Activated CD8-positive, alpha-beta T cell treated with anti-CD3 and anti-CD28 coated beads for 36 hours (primary cell): ENCODE measurements at regions not wholly inside any gene's neighbourhood (a gene's known extent, or its start where the extent isn't known, plus 50 kb on each side); places are given as distances from the start of the nearest gene placed in this dataset.

Source experiments
- ATAC-seq: fragments of 200-7000 bp; cut with Tn5 transposase; one replicate; pipeline ENCODE4 v1.10.0; 2021; ENCODE audit warnings: mild to moderate bottlenecking, moderate library complexity
- CTCF ChIA-PET: fragments of 350-600 bp; sonication (Branson Sonifier 250); formaldehyde crosslinking; loops from one replicate; lab custom pipeline; 2021; ENCODE audit warnings: antibody characterized with exemption; lab: Charles Lee
- POLR2A ChIA-PET: fragments of 350-600 bp; sonication (Branson Sonifier 250); formaldehyde crosslinking; loops from one replicate; lab custom pipeline; 2021; ENCODE audit warnings: antibody characterized with exemption; lab: Charles Lee
- DNase-seq: peaks from one replicate; pipeline ENCODE4 v3.0.0-alpha.2; 2020
- H3K27ac Mint-ChIP-seq: one replicate; pipeline ENCODE4 v1.8.0; 2021; ENCODE audit warnings: mild to moderate bottlenecking, mixed read lengths
- H3K27me3 Mint-ChIP-seq: one replicate; pipeline ENCODE4 v1.8.0; 2021; ENCODE audit warnings: mixed read lengths
- H3K36me3 Mint-ChIP-seq: one replicate; pipeline ENCODE4 v1.8.0; 2021; ENCODE audit warnings: low read depth, mixed read lengths
- H3K4me1 Mint-ChIP-seq: one replicate; pipeline ENCODE4 v1.8.0; 2021; ENCODE audit warnings: low read depth, mixed read lengths
- H3K4me3 Mint-ChIP-seq: one replicate; pipeline ENCODE4 v1.8.0; 2021; ENCODE audit warnings: mild to moderate bottlenecking, moderate library complexity, mixed read lengths
- H3K9me3 Mint-ChIP-seq: one replicate; pipeline ENCODE4 v1.8.0; 2021; ENCODE audit warnings: mixed read lengths
- intact Hi-C: fragments of 100-400 bp; cut with micrococcal nuclease; formaldehyde crosslinking; loops from one replicate; pipeline ENCODE4 v1.10.0; 2022
- TF ChIP-seq, protein P1 (sequence below): fragments of 200-600 bp; IDR thresholded peaks from one replicate; pipeline ENCODE4 v1.8.0; 2022; ENCODE audit warnings: antibody characterized with exemption, mild to moderate bottlenecking

DNA sequence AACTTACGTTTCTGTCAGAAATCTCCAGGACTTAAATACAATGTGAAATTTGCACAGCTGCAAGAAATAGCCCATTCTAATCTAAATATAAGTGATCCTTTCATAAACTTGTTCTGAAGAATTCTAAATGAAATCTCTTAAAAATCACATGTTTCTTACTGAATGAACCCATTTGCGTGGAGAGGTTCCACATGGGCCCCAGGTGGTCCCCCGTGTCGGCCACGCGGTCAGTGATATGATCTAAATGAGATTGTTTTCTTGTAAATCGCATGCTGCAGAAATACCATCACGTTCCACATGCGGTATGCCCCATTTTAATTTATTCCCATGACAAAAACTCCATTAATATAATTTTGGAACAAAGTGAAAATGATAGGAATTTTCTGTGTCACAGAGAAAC is 818.9 kb upstream of the SLC35B3 start:
- POLR2A ChIA-PET = no interaction called here
- Mint-ChIP-seq H3K4me3 (no peak overlapping the region), H3K4me1 (no peaks in the 10 kb centered on the region), H3K9me3 (no peaks in the 10 kb centered on the region), H3K36me3 (no peaks in the 10 kb centered on the region), H3K27ac (no peak overlapping the region), H3K27me3 (no peaks in the 10 kb centered on the region)
- intact Hi-C loops = no loop called here
- DNase-seq (no peak), ATAC-seq (no peak)
- CTCF ChIA-PET = no interaction called here
- TF ChIP-seq, protein P1, sequence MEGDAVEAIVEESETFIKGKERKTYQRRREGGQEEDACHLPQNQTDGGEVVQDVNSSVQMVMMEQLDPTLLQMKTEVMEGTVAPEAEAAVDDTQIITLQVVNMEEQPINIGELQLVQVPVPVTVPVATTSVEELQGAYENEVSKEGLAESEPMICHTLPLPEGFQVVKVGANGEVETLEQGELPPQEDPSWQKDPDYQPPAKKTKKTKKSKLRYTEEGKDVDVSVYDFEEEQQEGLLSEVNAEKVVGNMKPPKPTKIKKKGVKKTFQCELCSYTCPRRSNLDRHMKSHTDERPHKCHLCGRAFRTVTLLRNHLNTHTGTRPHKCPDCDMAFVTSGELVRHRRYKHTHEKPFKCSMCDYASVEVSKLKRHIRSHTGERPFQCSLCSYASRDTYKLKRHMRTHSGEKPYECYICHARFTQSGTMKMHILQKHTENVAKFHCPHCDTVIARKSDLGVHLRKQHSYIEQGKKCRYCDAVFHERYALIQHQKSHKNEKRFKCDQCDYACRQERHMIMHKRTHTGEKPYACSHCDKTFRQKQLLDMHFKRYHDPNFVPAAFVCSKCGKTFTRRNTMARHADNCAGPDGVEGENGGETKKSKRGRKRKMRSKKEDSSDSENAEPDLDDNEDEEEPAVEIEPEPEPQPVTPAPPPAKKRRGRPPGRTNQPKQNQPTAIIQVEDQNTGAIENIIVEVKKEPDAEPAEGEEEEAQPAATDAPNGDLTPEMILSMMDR = no peak

- Mint-ChIP-seq H3K4me1 (no peaks in the 10 kb centered on the region), H3K4me3 (no peak overlapping the region), H3K27ac (no peak overlapping the region), H3K36me3 (no peaks in the 10 kb centered on the region), H3K9me3 (no peaks in the 10 kb centered on the region), H3K27me3 (no peaks in the 10 kb centered on the region)
- intact Hi-C loops = no loop called here
- DNase-seq = no peak
- TF ChIP-seq, protein P1 = no peak
- ATAC-seq = no peak
- POLR2A ChIA-PET = no interaction called here
- CTCF ChIA-PET = no interaction called here
Measured at GRCh38 chr6:9252799-9253198, 817.5 kb upstream of the SLC35B3 start.

GRCh38 chr6:9250852-9251251 is 815.5 kb upstream of the SLC35B3 start:
- intact Hi-C loops = no loop called here
- H3K27ac Mint-ChIP-seq = no peak overlapping the region
- no peaks in the 10 kb centered on the region for H3K9me3 Mint-ChIP-seq
- no peaks in the 10 kb centered on the region for H3K27me3 Mint-ChIP-seq
- TF ChIP-seq, protein P1 = no peak
- peak; percentile 1 for DNase-seq
- no peaks in the 10 kb centered on the region for H3K36me3 Mint-ChIP-seq
- ChIA-PET CTCF (no interaction called here), POLR2A (no interaction called here)
- H3K4me3 Mint-ChIP-seq = no peak overlapping the region
- no peaks in the 10 kb centered on the region for H3K4me1 Mint-ChIP-seq
- no peak for ATAC-seq

- intact Hi-C loops = no loop called here
- Mint-ChIP-seq H3K36me3 (no peaks in the 10 kb centered on the region), H3K27ac (no peak overlapping the region), H3K4me3 (no peak overlapping the region), H3K4me1 (no peaks in the 10 kb centered on the region), H3K9me3 (no peaks in the 10 kb centered on the region), H3K27me3 (no peaks in the 10 kb centered on the region)
- POLR2A ChIA-PET = no interaction called here
- CTCF ChIA-PET = no interaction called here
- DNase-seq (no peak), ATAC-seq (no peak)
- TF ChIP-seq, protein P1 = no peak
Measured at GRCh38 chr6:9248133-9248532, 812.8 kb upstream of the SLC35B3 start.

DNA sequence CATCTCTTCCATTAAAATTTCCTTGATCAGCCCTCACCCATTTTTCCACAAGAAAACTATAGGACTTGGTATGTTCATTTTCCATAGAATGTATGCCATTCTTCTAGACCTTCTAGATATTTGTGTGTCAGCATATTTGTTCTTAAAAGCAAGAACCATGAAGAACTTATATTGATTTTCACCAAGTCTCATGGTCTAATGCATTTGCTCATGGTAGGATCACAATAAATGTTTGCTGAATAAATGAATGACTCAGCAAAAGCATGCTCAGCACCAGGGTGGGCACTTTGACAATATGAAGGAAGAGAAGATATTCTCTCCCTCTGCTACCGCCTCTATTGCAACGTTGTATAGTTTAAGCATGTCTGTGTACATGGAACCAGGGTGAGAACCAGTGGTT is 805.5 kb upstream of the SLC35B3 start:
- CTCF ChIA-PET = no interaction called here
- TF ChIP-seq, protein P1 = no peak
- Mint-ChIP-seq H3K36me3 (no peaks in the 10 kb centered on the region), H3K27me3 (no peaks in the 10 kb centered on the region), H3K27ac (no peak overlapping the region), H3K4me3 (no peak overlapping the region), H3K9me3 (no peaks in the 10 kb centered on the region), H3K4me1 (no peaks in the 10 kb centered on the region)
- intact Hi-C loops = no loop called here
- no peak for DNase-seq
- no peak for ATAC-seq
- POLR2A ChIA-PET = no interaction called here
